Activated CD4-positive, alpha-beta T cell treated with anti-CD3 and anti-CD28 coated beads for 36 hours (primary cell): ENCODE measurements at regions not wholly inside any gene's neighbourhood (a gene's known extent, or its start where the extent isn't known, plus 50 kb on each side); places are given as distances from the start of the nearest gene placed in this dataset.

Experiments
- ATAC-seq: fragments of 200-7000 bp; cut with Tn5 transposase; one replicate; pipeline ENCODE4 v1.10.0; 2021; ENCODE audit warnings: mild to moderate bottlenecking, moderate library complexity
- CTCF ChIA-PET: fragments of 350-600 bp; sonication (Branson Sonifier 250); formaldehyde crosslinking; loops from one replicate; lab custom pipeline; 2021; ENCODE audit warnings: antibody characterized with exemption; lab: Charles Lee
- POLR2A ChIA-PET: fragments of 350-600 bp; sonication (Branson Sonifier 250); formaldehyde crosslinking; loops from one replicate; lab custom pipeline; 2021; ENCODE audit warnings: antibody characterized with exemption, inconsistent platforms; lab: Charles Lee
- DNase-seq: peaks from one replicate; pipeline ENCODE4 v3.0.0-alpha.2; 2020
- H3K27ac Mint-ChIP-seq: one replicate; pipeline ENCODE4 v1.8.0; 2021; ENCODE audit warnings: mixed read lengths
- H3K27me3 Mint-ChIP-seq: one replicate; pipeline ENCODE4 v1.8.0; 2021; ENCODE audit warnings: mixed read lengths
- H3K36me3 Mint-ChIP-seq: one replicate; pipeline ENCODE4 v1.8.0; 2021; ENCODE audit warnings: low read depth, mixed read lengths
- H3K4me1 Mint-ChIP-seq: one replicate; pipeline ENCODE4 v1.8.0; 2021; ENCODE audit warnings: mixed read lengths
- H3K4me3 Mint-ChIP-seq: one replicate; pipeline ENCODE4 v1.8.0; 2021; ENCODE audit warnings: mild to moderate bottlenecking, moderate library complexity, mixed read lengths
- H3K9me3 Mint-ChIP-seq: one replicate; pipeline ENCODE4 v1.8.0; 2021; ENCODE audit warnings: low read depth, mixed read lengths
- intact Hi-C, 2 experiments: fragments of 100-400 bp; cut with DNase I in 1 of 2; cut with micrococcal nuclease in 1 of 2; formaldehyde crosslinking; loops; one replicate each; pipeline versions ENCODE4 v1.14.2 to v1.15.1; 2022 to 2024; cut with DNase I, micrococcal nuclease

DNA sequence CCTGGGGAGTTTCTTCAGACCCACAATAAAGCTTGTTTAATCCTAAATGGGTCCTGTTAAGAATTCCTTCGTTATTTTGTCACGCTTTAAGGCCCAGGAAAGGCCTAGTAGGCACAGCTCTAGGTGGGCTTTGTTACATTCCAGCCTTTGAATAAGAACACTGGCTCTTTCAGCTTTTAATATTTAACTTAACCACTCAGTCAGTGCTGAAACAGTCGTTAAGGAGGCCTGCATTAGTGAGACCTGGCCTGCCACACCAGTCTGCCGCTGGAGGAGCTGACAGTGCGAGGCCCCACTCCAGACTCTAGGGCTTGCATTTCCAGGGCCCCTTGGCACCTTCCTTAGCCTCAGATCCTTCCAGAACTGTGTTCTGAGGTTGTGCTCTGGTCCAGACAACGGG lies 351.4 kb downstream of the GLRX3 start:
- Mint-ChIP-seq H3K4me1 (no peaks in the 10 kb centered on the region), H3K27ac (no peak overlapping the region)

DNA sequence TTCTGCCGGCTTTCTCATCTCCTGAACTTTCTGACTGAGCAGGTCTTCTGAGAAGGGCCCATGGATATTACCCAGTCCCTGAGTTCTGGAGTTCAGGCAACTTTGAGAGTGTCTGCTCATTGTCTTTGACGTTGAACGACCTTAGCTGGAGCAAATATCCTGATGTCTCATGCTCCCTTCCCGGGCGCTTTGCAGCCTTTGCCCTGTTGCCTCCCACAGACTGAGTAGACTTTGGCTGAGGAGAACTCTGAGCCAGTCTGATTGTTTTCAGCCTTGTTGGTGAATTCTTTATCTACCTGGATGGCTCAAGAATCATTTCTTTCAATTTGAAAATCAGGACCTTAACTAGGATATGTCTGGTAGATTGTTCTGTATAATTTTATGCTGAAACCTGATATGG lies 353.7 kb downstream of the GLRX3 start:
- Mint-ChIP-seq H3K27ac (no peak overlapping the region), H3K27me3 (no peaks in the 10 kb centered on the region), H3K9me3 (no peaks in the 10 kb centered on the region), H3K4me1 (no peaks in the 10 kb centered on the region), H3K4me3 (no peak overlapping the region), H3K36me3 (no peaks in the 10 kb centered on the region)
- POLR2A ChIA-PET, result no interaction called here
- DNase-seq (no peak), ATAC-seq (no peak)
- CTCF ChIA-PET, result no interaction called here
- intact Hi-C loops, result no loop called here

More for the DNA sequence above, 351.4 kb downstream of the GLRX3 start:
- ChIA-PET CTCF (no interaction called here), POLR2A (no interaction called here)
- H3K36me3 Mint-ChIP-seq, result no peaks in the 10 kb centered on the region
- intact Hi-C loops, result no loop called here
- no peaks in the 10 kb centered on the region for H3K9me3 Mint-ChIP-seq
- no peak overlapping the region for H3K4me3 Mint-ChIP-seq
- H3K27me3 Mint-ChIP-seq, result no peaks in the 10 kb centered on the region
- no peak for DNase-seq
- ATAC-seq, result no peak

GRCh38 chr10:130491011-130491692 lies 355.0 kb downstream of the GLRX3 start:
- Mint-ChIP-seq H3K27ac (no peak overlapping the region), H3K36me3 (no peaks in the 10 kb centered on the region), H3K27me3 (no peaks in the 10 kb centered on the region), H3K4me3 (no peak overlapping the region), H3K9me3 (no peaks in the 10 kb centered on the region), H3K4me1 (no peaks in the 10 kb centered on the region)
- intact Hi-C loops, result no loop called here
- DNase-seq, result no peak
- no peak for ATAC-seq
- ChIA-PET CTCF (interaction anchor here (0.7 kb wide), 1 partner anchor 49 kb away, joined by 3 read pairs; no protein-coding TSS in a partner anchor), POLR2A (no interaction called here)

GRCh38 chr10:130491693-130492050 lies 355.5 kb downstream of the GLRX3 start:
- DNase-seq, result no peak
- Mint-ChIP-seq H3K27ac (no peak overlapping the region), H3K9me3 (peaks cover 2% of the 10 kb centered on the region), H3K4me3 (no peak overlapping the region), H3K36me3 (no peaks in the 10 kb centered on the region), H3K4me1 (no peaks in the 10 kb centered on the region), H3K27me3 (no peaks in the 10 kb centered on the region)
- ChIA-PET POLR2A (no interaction called here), CTCF (interaction anchor here (0.7 kb wide), 1 partner anchor 49 kb away, joined by 3 read pairs; no protein-coding TSS in a partner anchor)
- ATAC-seq, result no peak
- intact Hi-C loops, result no loop called here

DNA sequence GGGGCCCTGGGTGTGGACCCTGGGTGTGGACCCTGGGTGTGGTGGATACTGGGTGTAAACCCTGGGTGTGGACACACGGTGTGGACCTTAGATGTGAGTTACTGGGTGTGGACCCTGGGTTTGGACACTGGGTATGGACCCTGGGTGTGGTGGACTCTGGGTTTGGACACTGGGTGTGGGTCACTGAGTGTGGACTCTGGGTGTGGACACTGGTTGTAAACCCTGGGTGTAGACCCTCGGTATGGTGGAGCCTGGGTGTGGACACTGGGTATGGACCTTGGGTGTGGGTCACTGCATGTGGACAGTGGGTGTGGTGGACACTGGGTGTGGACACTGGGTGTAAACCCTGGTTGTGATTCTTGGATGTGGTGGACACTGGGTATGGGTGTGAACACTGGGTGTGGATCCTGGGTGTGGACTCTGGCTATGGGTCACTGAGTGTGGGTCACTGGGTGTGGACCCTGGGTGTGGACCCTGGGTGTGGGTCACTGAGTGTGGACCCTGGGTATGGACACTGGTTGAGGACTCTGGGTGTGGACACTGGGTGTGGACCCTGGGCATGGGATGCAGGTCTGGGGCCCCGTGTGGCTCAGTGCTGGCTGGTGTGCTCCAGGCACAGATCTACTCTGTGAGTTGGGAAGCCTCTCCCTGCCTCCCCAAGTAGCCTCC lies 356.2 kb downstream of the GLRX3 start:
- Mint-ChIP-seq H3K4me3 (no peak overlapping the region), H3K9me3 (peaks cover 2% of the 10 kb centered on the region), H3K36me3 (no peaks in the 10 kb centered on the region), H3K4me1 (no peaks in the 10 kb centered on the region), H3K27ac (no peak overlapping the region), H3K27me3 (no peaks in the 10 kb centered on the region)
- DNase-seq (no peak), ATAC-seq (no peak)
- CTCF ChIA-PET, result no interaction called here
- POLR2A ChIA-PET, result no interaction called here
- intact Hi-C loops, result no loop called here

DNA sequence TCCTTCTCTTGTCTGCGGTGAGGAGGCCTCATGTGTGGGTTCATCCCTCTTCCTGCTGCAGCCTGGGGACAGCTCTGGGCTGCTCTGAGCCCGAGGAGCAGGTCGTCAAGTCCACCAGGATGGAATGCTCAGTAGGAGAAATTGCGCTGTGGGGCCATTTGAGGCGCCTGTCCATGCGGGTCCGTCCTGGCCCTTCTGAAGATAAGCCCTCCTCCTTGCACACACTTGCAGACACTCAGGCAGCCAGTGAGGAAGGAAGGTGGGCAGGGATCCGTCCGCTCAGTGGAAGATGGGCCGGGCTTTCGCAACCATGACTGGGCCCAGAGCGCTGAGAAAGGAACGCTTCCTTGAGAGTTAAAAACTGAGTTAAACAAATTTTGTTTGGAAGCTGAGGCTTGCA lies 356.8 kb downstream of the GLRX3 start:
- no peak for ATAC-seq
- H3K4me1 Mint-ChIP-seq, result no peaks in the 10 kb centered on the region

GRCh38 chr10:130493446-130494145 lies 357.4 kb downstream of the GLRX3 start:
- no peak overlapping the region for H3K4me3 Mint-ChIP-seq
- no peak for DNase-seq
- H3K9me3 Mint-ChIP-seq, result peaks cover 2% of the 10 kb centered on the region
- ChIA-PET POLR2A (no interaction called here), CTCF (no interaction called here)
- H3K4me1 Mint-ChIP-seq, result no peaks in the 10 kb centered on the region
- H3K27ac Mint-ChIP-seq, result no peak overlapping the region
- intact Hi-C loops, result no loop called here
- no peaks in the 10 kb centered on the region for H3K36me3 Mint-ChIP-seq
- ATAC-seq, result no peak
- no peaks in the 10 kb centered on the region for H3K27me3 Mint-ChIP-seq

More for the DNA sequence above, 356.8 kb downstream of the GLRX3 start:
- CTCF ChIA-PET, result no interaction called here
- POLR2A ChIA-PET, result no interaction called here
- Mint-ChIP-seq H3K27ac (no peak overlapping the region), H3K27me3 (no peaks in the 10 kb centered on the region), H3K4me3 (no peak overlapping the region), H3K9me3 (peaks cover 2% of the 10 kb centered on the region), H3K36me3 (no peaks in the 10 kb centered on the region)
- intact Hi-C loops, result no loop called here
- no peak for DNase-seq

DNA sequence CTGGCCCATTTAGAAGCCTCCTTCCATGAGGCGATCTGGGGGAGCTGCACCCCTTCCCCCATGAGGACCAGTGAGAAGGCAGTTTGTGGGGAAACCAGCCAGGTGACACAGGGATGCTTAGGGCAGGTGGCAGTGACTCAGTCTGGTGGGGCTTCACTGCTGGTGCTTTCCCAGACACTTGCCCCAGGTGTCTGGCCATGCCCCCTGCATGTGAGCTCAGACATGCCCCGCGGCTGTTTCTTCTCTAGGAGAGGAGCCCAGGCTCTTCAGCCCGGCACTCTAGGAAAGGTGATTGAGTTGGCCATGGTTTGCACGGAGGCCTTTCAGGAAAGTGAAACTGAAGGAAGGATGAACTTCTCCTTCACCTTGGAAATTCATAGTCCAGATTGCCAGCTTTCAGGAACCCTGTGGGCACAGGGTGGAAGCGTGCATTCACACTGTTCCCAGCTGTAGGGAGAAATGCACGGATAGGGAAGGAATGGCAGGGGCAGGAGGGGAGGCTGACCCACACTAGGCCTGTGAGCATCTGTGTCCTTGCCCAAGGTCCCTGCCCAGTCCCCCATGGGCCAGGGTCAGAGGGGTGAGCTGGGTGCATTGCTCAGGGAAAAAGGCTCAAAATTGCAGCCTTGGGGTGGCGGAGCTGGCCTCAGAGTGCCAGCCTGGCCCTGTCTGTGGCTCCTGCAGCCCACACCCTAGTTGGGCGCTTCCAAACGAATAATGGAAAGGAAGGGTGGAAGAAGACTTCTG lies 359.1 kb downstream of the GLRX3 start:
- intact Hi-C loops, result no loop called here
- ChIA-PET POLR2A (no interaction called here), CTCF (no interaction called here)
- H3K36me3 Mint-ChIP-seq, result no peaks in the 10 kb centered on the region
- ATAC-seq, result no peak
- H3K9me3 Mint-ChIP-seq, result peaks cover 2% of the 10 kb centered on the region
- H3K4me1 Mint-ChIP-seq, result no peaks in the 10 kb centered on the region
- H3K27ac Mint-ChIP-seq, result no peak overlapping the region
- H3K27me3 Mint-ChIP-seq, result no peaks in the 10 kb centered on the region
- DNase-seq, result no peak
- H3K4me3 Mint-ChIP-seq, result no peak overlapping the region

DNA sequence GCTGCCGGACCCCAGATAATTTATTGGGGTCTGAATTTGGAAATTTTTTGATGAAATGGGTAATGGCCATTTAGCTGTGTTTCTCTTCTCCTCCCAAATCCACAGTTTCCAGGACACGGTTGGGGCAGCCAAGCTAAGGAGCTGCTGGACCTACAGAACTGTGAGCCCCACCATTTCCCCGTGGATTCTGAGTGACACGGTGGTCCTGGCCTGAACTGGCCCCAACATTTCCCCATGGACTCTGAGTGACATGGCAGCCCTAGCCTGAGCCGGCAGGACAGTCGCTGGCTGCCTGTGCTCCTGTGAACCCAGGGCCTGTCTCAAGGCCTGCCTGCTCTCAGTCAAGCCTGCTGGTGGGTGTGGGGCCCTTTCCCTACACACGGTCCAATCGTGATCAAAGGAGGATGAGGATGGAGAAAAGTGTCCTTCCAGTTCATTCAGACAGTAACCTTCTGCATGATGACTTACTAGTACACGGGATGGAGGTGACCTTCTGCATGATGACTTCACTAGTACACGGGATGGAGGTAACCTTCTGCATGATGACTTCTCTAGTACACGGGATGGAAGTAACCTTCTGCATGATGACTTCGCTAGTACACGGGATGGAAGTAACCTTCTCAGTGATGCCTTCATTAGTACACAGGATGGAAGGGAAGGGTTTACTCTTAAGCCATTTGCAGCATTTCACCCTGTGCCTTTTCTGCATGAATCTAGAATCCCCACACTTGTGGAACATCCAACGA lies 359.9 kb downstream of the GLRX3 start:
- Mint-ChIP-seq H3K36me3 (no peaks in the 10 kb centered on the region), H3K27ac (no peak overlapping the region), H3K4me3 (no peak overlapping the region), H3K9me3 (peaks cover 2% of the 10 kb centered on the region), H3K4me1 (no peaks in the 10 kb centered on the region), H3K27me3 (no peaks in the 10 kb centered on the region)
- ChIA-PET POLR2A (no interaction called here), CTCF (no interaction called here)
- DNase-seq (no peak), ATAC-seq (no peak)
- intact Hi-C loops, result no loop called here

GRCh38 chr10:130497056-130498010 lies 361.1 kb downstream of the GLRX3 start:
- H3K4me1 Mint-ChIP-seq, result no peaks in the 10 kb centered on the region

More at GRCh38 chr10:130497056-130498010, 361.1 kb downstream of the GLRX3 start:
- intact Hi-C loops, result no loop called here
- Mint-ChIP-seq H3K27ac (no peak overlapping the region), H3K27me3 (no peaks in the 10 kb centered on the region), H3K36me3 (no peaks in the 10 kb centered on the region), H3K9me3 (peaks cover 2% of the 10 kb centered on the region), H3K4me3 (no peak overlapping the region)
- ChIA-PET POLR2A (no interaction called here), CTCF (no interaction called here)
- no peak for DNase-seq
- ATAC-seq, result no peak
